Stimulated activated CD8-positive, alpha-beta memory T cell treated with anti-CD3 and anti-CD28 coated beads, Interleukin-12 subunit alpha, Interleukin-12 subunit beta, amount 100 ng/mL, for 24 hours (primary cell): ENCODE measurements at regions not wholly inside any gene's neighbourhood (a gene's known extent, or its start where the extent isn't known, plus 50 kb on each side); places are given as distances from the start of the nearest gene placed in this dataset.
"Not testable (repeated sequence)": the region's sequence is repeated elsewhere in the genome, so short reads cannot be mapped to it uniquely, and the experiment has no call there.

Experiments used
- DNase-seq: peaks from one replicate; pipeline ENCODE4 v3.0.0-alpha.2; 2020; ENCODE audit errors: extremely low read depth

DNA sequence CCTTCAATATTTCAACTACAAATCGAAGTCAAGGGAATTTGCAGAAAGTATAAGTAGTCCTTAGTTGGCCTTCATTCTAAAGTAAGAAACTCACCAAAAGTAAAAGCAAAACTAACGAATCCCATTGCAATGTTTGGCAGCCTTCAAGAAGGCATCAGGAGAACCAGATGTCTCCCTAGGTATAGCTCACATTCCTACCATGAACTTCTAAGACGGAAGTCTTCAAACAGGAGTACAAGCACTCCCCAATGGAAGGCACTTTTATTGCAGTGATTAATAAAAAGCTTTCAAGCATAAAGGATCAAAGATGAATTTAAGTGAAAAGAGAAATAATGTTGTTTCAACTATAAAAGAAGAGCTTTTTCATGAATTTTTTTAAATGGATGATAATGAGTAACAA is 236.0 kb upstream of the NR5A2 start:
- no peak for DNase-seq

DNA sequence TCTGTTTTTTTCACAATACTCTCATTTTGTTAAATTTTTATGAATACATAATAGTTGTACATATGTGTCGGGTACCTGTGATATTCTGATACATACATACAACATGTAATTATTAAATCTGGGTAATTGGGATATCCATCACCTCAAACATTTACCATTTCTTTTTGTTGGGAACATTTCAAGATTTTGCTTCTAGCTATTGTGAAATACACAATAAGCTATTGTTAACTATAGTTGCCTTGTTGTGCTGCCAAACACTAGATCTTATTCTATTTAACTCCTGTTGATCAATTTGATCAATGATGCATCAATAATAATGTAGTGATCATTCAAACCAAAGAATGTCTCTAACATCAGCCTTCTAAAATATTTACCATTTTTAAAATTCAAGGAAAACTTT is 234.6 kb upstream of the NR5A2 start:
- DNase-seq, result no peak

DNA sequence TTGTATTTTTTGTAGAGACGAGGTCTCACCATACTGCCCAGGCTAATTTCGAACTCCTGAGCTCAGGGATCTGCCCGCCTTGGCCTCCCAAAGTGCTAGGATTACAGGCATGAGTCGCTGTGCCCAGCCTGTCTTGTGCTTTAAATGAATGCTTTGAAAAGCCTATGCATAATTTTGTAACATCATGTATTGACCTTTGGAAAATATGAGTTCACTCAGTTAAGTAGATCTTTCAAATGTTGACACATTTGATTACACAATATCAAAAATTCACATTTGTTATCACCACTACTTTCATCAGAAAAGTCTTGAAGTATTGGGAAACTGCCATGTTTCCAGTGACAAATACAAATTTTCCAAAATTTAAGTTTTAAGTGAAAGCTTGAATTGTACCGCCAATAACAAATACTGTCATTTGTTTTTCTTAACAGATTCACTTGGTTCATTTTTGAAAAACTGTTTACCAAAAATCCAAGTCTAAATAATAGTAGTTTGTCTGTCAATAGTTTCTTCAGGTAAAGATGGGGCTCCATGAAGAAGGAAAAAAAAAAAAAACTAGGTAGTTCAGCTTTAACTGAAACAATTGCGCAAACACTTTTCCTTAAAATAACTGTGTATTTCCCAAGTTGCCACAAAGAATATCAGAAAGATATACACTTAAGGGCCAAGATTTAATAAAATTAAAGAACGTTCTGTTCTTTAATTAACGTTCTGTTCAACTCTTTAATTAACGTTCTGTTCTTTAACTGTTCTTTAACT is 233.2 kb upstream of the NR5A2 start:
- DNase-seq, result no peak

- no peak for DNase-seq
These were observed 228.4 kb upstream of the NR5A2 start for GRCh38 chr1:199799116-199799515.

DNA sequence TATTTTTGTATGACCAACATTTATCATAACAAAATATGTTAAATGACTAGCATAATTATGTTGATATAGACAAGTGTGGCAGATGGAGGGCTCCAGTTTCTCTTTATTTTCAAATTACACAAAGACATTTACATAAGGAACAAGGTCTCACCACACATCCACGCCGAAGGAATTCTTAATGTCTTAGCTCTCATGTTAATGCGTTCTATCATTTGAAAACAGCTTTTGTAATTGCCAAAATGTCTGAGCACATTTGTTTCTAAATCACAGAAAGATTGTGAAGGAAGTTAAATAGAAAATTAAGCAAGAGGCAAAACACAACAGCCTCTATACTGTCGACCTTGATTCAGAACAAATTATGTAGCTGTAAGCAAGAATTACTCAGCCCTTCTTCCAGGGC is 223.0 kb upstream of the NR5A2 start:
- DNase-seq, result no peak

DNA sequence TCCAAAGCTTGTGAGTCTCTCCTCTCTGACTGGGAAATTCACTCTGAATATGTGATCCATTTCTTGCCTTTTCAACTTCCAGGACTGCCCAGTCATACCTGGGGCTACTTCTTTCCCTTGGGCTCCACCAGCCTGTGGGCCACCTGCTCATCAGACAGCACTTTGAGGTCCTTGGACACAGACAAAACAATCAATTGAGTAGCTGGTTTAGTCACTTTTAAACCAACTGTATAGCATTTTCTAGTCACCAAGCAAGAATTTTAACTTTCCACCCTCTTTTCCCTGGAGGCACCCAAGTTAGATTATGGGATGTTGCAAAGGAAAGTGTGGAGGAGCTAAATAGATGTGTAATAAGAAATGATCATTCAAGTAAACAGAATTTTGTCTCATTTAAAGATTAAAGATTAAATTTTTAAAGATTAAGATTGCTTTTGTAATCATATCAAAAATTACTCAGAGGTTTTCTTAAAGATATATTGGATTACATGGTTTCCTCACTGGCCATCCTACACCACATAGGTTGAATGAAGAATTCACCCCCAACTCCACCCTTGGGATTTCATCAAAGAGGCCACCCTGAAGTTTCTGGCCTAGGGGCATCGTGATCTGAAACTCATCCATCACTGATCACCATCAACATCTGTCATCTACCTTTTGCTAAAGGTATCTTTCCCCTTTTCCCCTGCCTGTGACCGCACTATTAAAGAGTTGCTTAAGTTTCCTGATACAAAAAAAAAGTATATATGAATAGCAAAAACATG is 219.2 kb upstream of the NR5A2 start:
- no peak for DNase-seq

GRCh38 chr1:199809311-199809710 is 218.2 kb upstream of the NR5A2 start:
- DNase-seq, result no peak

- DNase-seq, result no peak
These were observed 216.3 kb upstream of the NR5A2 start for GRCh38 chr1:199811163-199811562.

GRCh38 chr1:199813198-199813597 is 214.3 kb upstream of the NR5A2 start:
- DNase-seq, result no peak

DNA sequence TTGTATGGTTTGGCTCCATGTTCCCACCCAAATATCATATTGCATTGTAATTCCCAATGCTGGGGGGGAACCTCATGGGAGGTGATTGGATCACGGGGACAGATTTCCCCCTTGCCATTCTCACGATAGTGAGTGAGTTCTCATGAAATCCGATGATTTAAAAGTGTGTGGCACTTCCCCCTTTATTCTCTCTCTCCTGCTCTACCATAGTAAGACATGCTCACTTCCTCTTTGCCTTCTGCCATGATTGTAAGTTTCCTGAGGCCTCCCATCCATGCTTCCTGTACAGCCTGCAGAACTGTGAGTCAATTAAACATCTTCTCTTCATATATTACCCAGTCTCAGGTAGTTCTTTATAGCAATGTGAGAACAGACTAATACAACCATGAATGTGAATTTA is 211.6 kb upstream of the NR5A2 start:
- no peak for DNase-seq

- DNase-seq, result no peak
These were observed 210.2 kb upstream of the NR5A2 start for GRCh38 chr1:199817266-199817665.

DNA sequence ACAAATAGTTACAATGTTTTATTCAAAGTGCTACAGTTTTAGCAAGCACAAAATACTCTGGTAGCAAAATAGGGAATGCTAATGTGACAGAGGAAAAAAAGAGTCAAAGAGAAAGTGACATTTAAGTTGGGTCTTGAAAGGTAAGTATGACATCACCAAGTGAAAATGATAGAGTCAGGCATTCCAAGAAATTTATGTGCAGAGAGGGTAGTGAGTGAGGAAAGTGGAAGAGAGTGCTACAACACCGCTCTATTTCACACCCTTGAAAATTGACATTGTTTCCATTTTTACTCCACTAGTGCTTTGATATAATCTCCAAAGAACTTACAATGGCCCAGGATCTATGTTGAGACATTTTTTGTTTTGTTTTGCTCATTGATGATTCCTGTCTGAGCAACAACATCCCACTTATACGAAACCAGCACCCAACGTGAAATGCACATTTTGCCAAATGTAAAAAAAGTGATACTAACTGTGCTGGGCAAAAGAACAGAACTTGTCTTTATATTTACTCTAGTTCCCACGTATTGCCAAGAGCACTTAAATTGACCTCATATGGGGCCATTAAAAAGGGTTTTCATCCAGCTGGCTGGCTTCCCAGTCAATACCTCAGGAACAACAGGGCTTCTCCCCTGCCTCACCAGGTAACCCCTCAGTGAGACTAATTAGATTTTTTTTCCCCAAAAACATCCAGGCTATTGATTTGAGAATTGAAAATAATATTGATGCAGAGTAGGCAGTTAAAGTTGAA is 206.3 kb upstream of the NR5A2 start:
- DNase-seq, result no peak

GRCh38 chr1:199832451-199832850 is 195.1 kb upstream of the NR5A2 start:
- DNase-seq, result no peak

DNA sequence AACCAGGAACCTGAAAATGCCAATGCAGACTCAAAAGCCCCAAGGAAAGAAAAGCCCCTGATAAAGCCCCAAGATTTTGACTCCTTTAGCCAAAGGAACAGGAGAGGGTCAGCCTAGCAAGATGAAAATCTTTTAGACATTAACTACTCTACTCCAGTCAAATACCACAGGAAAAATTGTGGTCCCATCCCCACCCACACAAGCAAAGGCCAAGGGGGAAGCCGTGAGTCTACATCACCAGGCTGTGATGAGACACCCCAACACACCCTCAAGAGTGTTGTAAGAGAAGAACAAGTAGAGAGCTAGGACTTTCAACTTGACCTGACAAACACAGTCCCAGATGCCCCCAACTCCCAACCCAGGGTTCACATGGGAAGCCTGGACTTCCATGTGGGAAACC is 192.8 kb upstream of the NR5A2 start:
- DNase-seq, result no peak

DNA sequence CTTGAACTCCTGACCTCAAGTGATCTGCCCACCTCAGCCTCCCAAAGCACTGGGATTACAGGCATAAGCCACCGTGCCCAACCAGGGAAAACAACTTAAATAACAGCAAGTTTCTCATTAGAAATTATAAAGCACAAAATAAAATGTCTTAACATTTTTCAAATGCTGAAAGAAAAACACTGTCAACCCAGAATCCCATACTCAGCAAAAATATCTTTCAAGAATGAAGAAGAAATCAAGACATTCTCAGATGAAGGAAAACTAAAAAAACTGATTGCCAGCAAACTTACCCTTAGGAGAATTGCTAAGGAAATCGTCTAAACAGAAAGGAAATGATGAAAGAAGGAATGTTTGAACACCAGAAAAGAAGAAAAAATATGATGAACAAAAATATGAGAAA is 191.1 kb upstream of the NR5A2 start:
- no peak for DNase-seq

GRCh38 chr1:199837321-199837720 is 190.2 kb upstream of the NR5A2 start:
- DNase-seq, result no peak

GRCh38 chr1:199839608-199840007 is 187.9 kb upstream of the NR5A2 start:
- DNase-seq, result not testable (repeated sequence)

DNA sequence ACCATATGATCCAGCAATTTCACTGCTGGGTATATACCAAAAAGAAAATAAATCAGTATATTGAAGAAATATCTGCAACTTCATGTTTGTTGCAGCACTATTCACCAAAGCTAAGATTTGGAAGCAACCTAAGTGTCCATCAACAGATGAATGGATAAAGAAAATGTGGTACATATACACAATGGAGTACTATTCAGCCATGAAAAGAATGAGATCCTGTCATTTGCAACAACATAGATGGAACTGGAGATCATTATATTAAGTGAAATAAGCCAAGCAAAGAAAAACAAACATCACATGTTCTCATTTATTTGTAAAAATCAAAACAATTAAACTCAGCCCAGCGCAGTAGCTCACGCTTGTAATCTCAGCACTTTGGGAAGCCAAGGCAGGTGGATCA is 184.4 kb upstream of the NR5A2 start:
- not testable (repeated sequence) for DNase-seq

- no peak for DNase-seq
These were observed 183.6 kb upstream of the NR5A2 start for GRCh38 chr1:199843861-199844260.

DNA sequence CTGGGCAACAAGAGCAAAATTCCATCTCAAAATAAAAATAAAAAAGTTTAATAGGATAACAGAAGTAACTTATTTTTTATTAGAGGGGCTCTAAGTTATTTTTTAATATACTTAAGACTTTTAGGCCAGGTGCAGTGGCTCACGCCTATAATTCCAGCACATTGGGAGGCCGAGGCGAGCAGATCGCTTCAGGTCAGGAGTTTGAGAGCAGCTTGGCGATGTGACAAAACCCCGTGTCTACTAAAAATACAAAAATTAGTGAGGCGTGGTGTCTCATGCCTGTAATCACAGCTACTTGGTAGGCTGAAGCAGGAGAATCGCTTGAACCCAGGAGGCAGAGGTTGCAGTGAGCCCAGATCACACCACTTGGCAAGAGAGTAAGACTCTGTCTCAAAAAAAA is 180.5 kb upstream of the NR5A2 start:
- no peak for DNase-seq

DNA sequence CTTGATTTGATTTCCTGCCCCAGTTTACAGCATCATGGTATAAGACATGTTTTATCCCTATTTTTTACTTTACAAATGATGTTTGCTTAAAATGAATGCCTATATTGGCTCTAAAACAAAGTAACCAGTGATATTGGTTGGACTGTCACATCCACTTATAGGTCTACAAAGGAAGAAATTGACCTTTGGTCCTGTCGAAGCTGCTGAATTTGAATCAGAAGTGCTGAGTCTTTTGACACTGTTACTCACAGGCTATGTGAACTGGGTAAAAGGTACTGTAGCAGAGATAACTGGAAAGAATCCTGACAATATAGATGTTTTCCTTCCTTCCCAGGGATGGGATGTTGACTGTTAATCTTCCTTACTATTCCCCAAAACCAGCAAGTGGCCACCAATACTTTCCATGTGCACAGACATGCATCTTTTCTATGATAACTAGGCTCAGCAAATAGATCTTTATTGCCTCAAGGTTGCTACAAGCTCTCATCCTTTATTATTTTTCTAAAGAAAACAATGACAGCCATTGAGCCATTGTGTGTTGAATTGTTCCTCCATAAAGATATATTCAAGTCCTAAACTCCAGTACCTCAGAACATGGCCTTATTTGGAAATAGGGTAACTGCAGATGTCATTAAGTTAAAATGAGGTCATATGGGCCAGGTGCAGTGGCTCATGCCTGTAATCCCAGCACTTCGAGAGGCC is 175.9 kb upstream of the NR5A2 start:
- no peak for DNase-seq

DNA sequence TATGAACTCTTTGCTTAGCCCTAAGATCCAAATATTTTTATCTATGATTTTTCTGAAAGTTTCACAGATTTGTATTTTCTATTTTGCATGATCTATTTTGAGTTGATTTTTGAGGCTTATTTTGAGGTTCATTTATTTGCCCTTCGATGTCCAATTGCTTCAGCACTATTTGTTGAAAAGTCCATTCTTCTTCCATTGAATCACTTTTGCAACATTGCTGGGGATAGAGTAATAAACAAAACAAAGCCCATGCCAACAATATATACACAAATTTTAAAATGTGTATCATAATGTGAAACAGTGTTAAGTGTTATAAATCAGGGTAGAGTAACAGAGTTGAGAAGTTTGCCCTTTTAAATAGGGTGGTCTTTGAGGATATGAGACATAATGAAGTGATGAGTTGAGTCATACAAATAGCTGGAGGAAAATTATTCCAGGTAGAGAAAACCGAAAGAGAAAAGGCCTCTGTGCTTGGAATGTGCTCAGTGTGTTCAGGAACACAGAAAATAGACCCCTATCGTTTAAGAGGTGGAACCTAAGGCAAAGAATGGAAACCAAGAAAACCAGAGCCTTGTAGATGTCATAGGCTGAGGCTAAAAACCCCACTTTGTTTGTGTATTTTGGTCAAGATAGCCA is 172.7 kb upstream of the NR5A2 start:
- DNase-seq, result no peak
